KMS-11 (cell line): ENCODE measurements at regions not wholly inside any gene's neighbourhood (a gene's known extent, or its start where the extent isn't known, plus 50 kb on each side); places are given as distances from the start of the nearest gene placed in this dataset.

Experiments
- H2AFZ ChIP-seq: fragments of 200-600 bp; sonication (generic); 2 replicates; pipeline ENCODE4 v1.6.1; 2016; ENCODE audit warnings: antibody characterized with exemption, mixed run types, low read depth
- H3K27ac ChIP-seq: fragments of 200-600 bp; sonication (generic); 2 replicates; pipeline ENCODE4 v1.6.1; 2016; ENCODE audit warnings: mild to moderate bottlenecking, mixed run types
- H3K27me3 ChIP-seq: fragments of 200-600 bp; sonication (generic); 2 replicates; pipeline ENCODE4 v1.6.1; 2017; ENCODE audit warnings: mild to moderate bottlenecking, low read depth, mixed run types, moderate library complexity; ENCODE audit not compliant: insufficient read depth
- H3K36me3 ChIP-seq: fragments of 200-600 bp; sonication (generic); 2 replicates; pipeline ENCODE4 v1.6.1; 2017; ENCODE audit warnings: mild to moderate bottlenecking, mixed run types; ENCODE audit not compliant: insufficient read depth
- H3K4me1 ChIP-seq: fragments of 200-600 bp; sonication (generic); 2 replicates; pipeline ENCODE4 v1.6.1; 2016; ENCODE audit warnings: mild to moderate bottlenecking, low read depth, mixed run types; ENCODE audit not compliant: poor library complexity, severe bottlenecking
- H3K4me2 ChIP-seq: fragments of 200-600 bp; sonication (generic); 2 replicates; pipeline ENCODE4 v1.7.0; 2016; ENCODE audit warnings: mild to moderate bottlenecking, mixed run types
- H3K4me3 ChIP-seq: fragments of 200-600 bp; sonication (generic); IDR thresholded peaks from 2 replicates; pipeline ENCODE4 v1.6.1; 2017; ENCODE audit warnings: low read depth, low read length, mixed read lengths; ENCODE audit not compliant: insufficient read depth
- H3K79me2 ChIP-seq: fragments of 200-600 bp; sonication (generic); 2 replicates; pipeline ENCODE4 v1.6.1; 2016; ENCODE audit warnings: low read depth, mixed run types; ENCODE audit not compliant: insufficient read depth
- H3K9ac ChIP-seq: fragments of 200-600 bp; sonication (generic); 2 replicates; pipeline ENCODE4 v1.6.1; 2016; ENCODE audit warnings: mild to moderate bottlenecking, mixed run types
- H4K20me1 ChIP-seq: fragments of 200-600 bp; sonication (generic); 2 replicates; pipeline ENCODE4 v1.6.1; 2016; ENCODE audit warnings: mild to moderate bottlenecking, mixed run types; ENCODE audit not compliant: insufficient read depth
- CTCF ChIP-seq: fragments of 200-600 bp; sonication (generic); conservative IDR thresholded peaks from 2 replicates; pipeline ENCODE4 v1.6.1; 2017; ENCODE audit warnings: low read depth, mild to moderate bottlenecking, antibody characterized with exemption, low read length, moderate library complexity, mixed read lengths

- TF ChIP-seq CTCF: no peak
- Histone ChIP-seq H3K4me3 (no peak overlapping the region), H3K36me3 (no peaks in the 10 kb centered on the region), H3K27ac (no peak overlapping the region), H2AFZ (no peak overlapping the region), H4K20me1 (no peaks in the 10 kb centered on the region), H3K4me2 (no peak overlapping the region), H3K27me3 (no peaks in the 10 kb centered on the region), H3K79me2 (no peaks in the 10 kb centered on the region), H3K9ac (no peak overlapping the region), H3K4me1 (no peaks in the 10 kb centered on the region)
Observed at GRCh38 chr3:182104881-182105280, 393.2 kb downstream of the SOX2 start.

- no peak overlapping the region for H3K4me2 ChIP-seq
- no peaks in the 10 kb centered on the region for H3K36me3 ChIP-seq
- TF ChIP-seq CTCF: no peak
- no peak overlapping the region for H3K4me3 ChIP-seq
- no peaks in the 10 kb centered on the region for H3K27me3 ChIP-seq
- no peak overlapping the region for H3K27ac ChIP-seq
- no peak overlapping the region for H2AFZ ChIP-seq
- no peaks in the 10 kb centered on the region for H4K20me1 ChIP-seq
- no peaks in the 10 kb centered on the region for H3K4me1 ChIP-seq
- no peaks in the 10 kb centered on the region for H3K79me2 ChIP-seq
- H3K9ac ChIP-seq: no peak overlapping the region
Observed at GRCh38 chr3:182105875-182106274, 394.1 kb downstream of the SOX2 start.

- Histone ChIP-seq H3K9ac (no peak overlapping the region), H3K4me2 (no peak overlapping the region), H3K79me2 (no peaks in the 10 kb centered on the region), H3K4me3 (no peak overlapping the region), H3K27me3 (no peaks in the 10 kb centered on the region), H3K27ac (no peak overlapping the region), H2AFZ (no peak overlapping the region), H3K36me3 (no peaks in the 10 kb centered on the region), H4K20me1 (no peaks in the 10 kb centered on the region), H3K4me1 (no peaks in the 10 kb centered on the region)
- TF ChIP-seq CTCF: no peak
Observed at GRCh38 chr3:182108371-182108770, 396.6 kb downstream of the SOX2 start.

- Histone ChIP-seq H3K36me3 (no peaks in the 10 kb centered on the region), H4K20me1 (no peaks in the 10 kb centered on the region), H3K79me2 (no peaks in the 10 kb centered on the region), H3K4me2 (no peak overlapping the region), H3K27me3 (no peaks in the 10 kb centered on the region), H3K4me1 (no peaks in the 10 kb centered on the region), H3K9ac (no peak overlapping the region), H2AFZ (no peak overlapping the region), H3K4me3 (no peak overlapping the region), H3K27ac (no peak overlapping the region)
- no peak for TF ChIP-seq CTCF
Observed at GRCh38 chr3:182111967-182112366, 400.2 kb downstream of the SOX2 start.
